IMR-90 (cell line): ENCODE measurements at regions not wholly inside any gene's neighbourhood (a gene's known extent, or its start where the extent isn't known, plus 50 kb on each side); places are given as distances from the start of the nearest gene placed in this dataset.

Experiments
- ATAC-seq: fragments of 200-7000 bp; cut with Tn5 transposase; 2 replicates; pipeline ENCODE4 v1.9.1; 2020; ENCODE audit warnings: low read depth, mild to moderate bottlenecking, moderate library complexity
- BruUV-seq: library from RNA; stranded (reverse); fragments of 400-500 nt; replicated peaks from 2 replicates; lab custom pipeline; 2021; lab: Mats Ljungman, UMichigan
- CTCF ChIA-PET: fragments of 300-600 bp; formaldehyde crosslinking; extraction: SDS; loops from one replicate; lab custom pipeline; 2021; ENCODE audit warnings: antibody characterized with exemption; lab: Yijun Ruan, JAX
- POLR2A ChIA-PET: fragments of 300-600 bp; sonication (Branson Sonifier 250); formaldehyde crosslinking; loops from one replicate; lab custom pipeline; 2022; ENCODE audit warnings: antibody characterized with exemption; ENCODE audit not compliant: unreplicated experiment; lab: Charles Lee
- DNase-seq: peaks from one replicate; pipeline ENCODE4 v3.0.0; 2013
- H2AFZ ChIP-seq: replicated peaks from 2 replicates; pipeline ENCODE3; 2013; ENCODE audit warnings: low read length, mild to moderate bottlenecking; ENCODE audit not compliant: poor library complexity
- H2AK5ac ChIP-seq: 2 replicates; pipeline ENCODE4 v1.6.1; 2013; ENCODE audit warnings: low read depth, low read length, inconsistent platforms
- H2AK9ac ChIP-seq: replicated peaks from 2 replicates; pipeline ENCODE3; 2013; ENCODE audit warnings: mild to moderate bottlenecking, low read depth, low read length, moderate library complexity; ENCODE audit not compliant: poor library complexity
- H2BK120ac ChIP-seq: 2 replicates; pipeline ENCODE4 v1.6.1; 2013; ENCODE audit warnings: low read depth, low read length, inconsistent platforms
- H2BK15ac ChIP-seq: 3 replicates; pipeline ENCODE4 v1.6.1; 2013; ENCODE audit warnings: low read depth, low read length, inconsistent platforms
- H2BK20ac ChIP-seq: 2 replicates; pipeline ENCODE4 v1.6.1; 2013; ENCODE audit warnings: low read depth, mild to moderate bottlenecking, inconsistent platforms, low read length, moderate library complexity
- H2BK5ac ChIP-seq: 2 replicates; pipeline ENCODE4 v1.6.1; 2013; ENCODE audit warnings: mild to moderate bottlenecking, low read depth, low read length, inconsistent platforms; ENCODE audit not compliant: poor library complexity, severe bottlenecking
- H3K14ac ChIP-seq: replicated peaks from 2 replicates; pipeline ENCODE4 v1.6.1; 2013; ENCODE audit warnings: low read depth, low read length, inconsistent platforms
- H3K18ac ChIP-seq: 2 replicates; pipeline ENCODE4 v1.6.1; 2013; ENCODE audit warnings: low read depth, low read length, control low read depth
- H3K23ac ChIP-seq: 2 replicates; pipeline ENCODE4 v1.6.1; 2013; ENCODE audit warnings: low read depth, low read length, inconsistent platforms
- H3K27ac ChIP-seq: 2 replicates; pipeline ENCODE4 v1.5.1; 2013; ENCODE audit warnings: mild to moderate bottlenecking, control low read depth, low read length; ENCODE audit not compliant: insufficient read depth
- H3K27me3 ChIP-seq: 2 replicates; pipeline ENCODE4 v1.6.1; 2013; ENCODE audit warnings: low read length; ENCODE audit not compliant: control insufficient read depth, insufficient read depth
- H3K36me3 ChIP-seq: 2 replicates; pipeline ENCODE4 v1.6.1; 2013; ENCODE audit warnings: low read length, mixed read lengths; ENCODE audit not compliant: control insufficient read depth, insufficient read depth
- H3K4ac ChIP-seq: 2 replicates; pipeline ENCODE4 v1.6.1; 2013; ENCODE audit warnings: low read depth, low read length, inconsistent platforms
- H3K4me1 ChIP-seq: 2 replicates; pipeline ENCODE4 v1.6.1; 2013; ENCODE audit warnings: low read length, mixed read lengths; ENCODE audit not compliant: control insufficient read depth, insufficient read depth
- H3K4me2 ChIP-seq: 2 replicates; pipeline ENCODE4 v1.6.1; 2013; ENCODE audit warnings: low read depth, mild to moderate bottlenecking, control low read depth, low read length, moderate library complexity
- H3K4me3 ChIP-seq: 2 replicates; pipeline ENCODE4 v1.5.1; 2013; ENCODE audit warnings: low read depth, mild to moderate bottlenecking, control low read depth, low read length, moderate library complexity; ENCODE audit not compliant: insufficient read depth
- H3K56ac ChIP-seq: 2 replicates; pipeline ENCODE4 v1.6.1; 2013; ENCODE audit warnings: low read length, inconsistent platforms; ENCODE audit not compliant: insufficient read depth; ENCODE audit errors: extremely low read depth
- H3K79me1 ChIP-seq, 2 experiments: 2 replicates each; pipeline ENCODE4 v1.6.1; 2013; ENCODE audit warnings: low read length in 2 of 2, inconsistent platforms in 1 of 2, low read depth in 1 of 2
- H3K9ac ChIP-seq: 2 replicates; pipeline ENCODE4 v1.6.1; 2013; ENCODE audit warnings: low read depth, low read length, control low read depth
- H3K9me1 ChIP-seq: 2 replicates; pipeline ENCODE4 v1.6.1; 2013; ENCODE audit warnings: low read length, inconsistent platforms; ENCODE audit not compliant: insufficient read depth
- H3K9me3 ChIP-seq: 2 replicates; pipeline ENCODE4 v1.6.1; 2013; ENCODE audit warnings: low read length; ENCODE audit not compliant: control insufficient read depth, insufficient read depth
- H4K20me1 ChIP-seq: 2 replicates; pipeline ENCODE4 v1.6.1; 2013; ENCODE audit warnings: low read length, inconsistent platforms; ENCODE audit not compliant: insufficient read depth
- H4K5ac ChIP-seq: 2 replicates; pipeline ENCODE4 v1.6.1; 2013; ENCODE audit warnings: mild to moderate bottlenecking, low read depth, low read length, control low read depth
- H4K8ac ChIP-seq, 2 experiments: 2 replicates each; pipeline ENCODE4 v1.6.1; 2013; ENCODE audit warnings: low read depth in 2 of 2, low read length in 2 of 2, control low read depth in 1 of 2, inconsistent platforms in 1 of 2
- H4K91ac ChIP-seq: 2 replicates; pipeline ENCODE4 v1.6.1; 2013; ENCODE audit warnings: low read depth, low read length, inconsistent platforms; ENCODE audit not compliant: insufficient read depth
- BHLHE40 ChIP-seq: fragments of 150-350 bp; IDR thresholded peaks from 2 replicates; pipeline ENCODE4 v1.6.1; 2016; ENCODE audit warnings: mild to moderate bottlenecking, low read depth, low read length
- CEBPB ChIP-seq: IDR thresholded peaks from 2 replicates; pipeline ENCODE4 v1.6.1; 2012; ENCODE audit warnings: low read depth, low read length, improper control_type of control experiment
- CHD1 ChIP-seq: IDR thresholded peaks from 2 replicates; pipeline ENCODE4 v1.6.1; 2012; ENCODE audit warnings: low read depth, low read length, improper control_type of control experiment
- ELK1 ChIP-seq: fragments of 150-350 bp; IDR thresholded peaks from 2 replicates; pipeline ENCODE4 v1.6.1; 2016; ENCODE audit warnings: low read depth, mild to moderate bottlenecking, low read length, moderate library complexity, borderline replicate concordance
- MAFK ChIP-seq: IDR thresholded peaks from 2 replicates; pipeline ENCODE4 v1.6.1; 2012; ENCODE audit warnings: low read depth, low read length, improper control_type of control experiment
- MAZ ChIP-seq: IDR thresholded peaks from 2 replicates; pipeline ENCODE4 v1.6.1; 2012; ENCODE audit warnings: low read depth, mild to moderate bottlenecking, low read length, improper control_type of control experiment, moderate library complexity, borderline replicate concordance
- NFE2L2 ChIP-seq: fragments of 150-350 bp; IDR thresholded peaks from 2 replicates; pipeline ENCODE4 v1.6.1; 2016; ENCODE audit warnings: low read depth, mild to moderate bottlenecking, low read length
- POLR2A ChIP-seq: IDR thresholded peaks from 2 replicates; pipeline ENCODE4 v1.6.1; 2012; ENCODE audit warnings: mild to moderate bottlenecking, low read depth, low read length
- SMC3 ChIP-seq: fragments of 150-350 bp; IDR thresholded peaks from 2 replicates; pipeline ENCODE4 v1.6.1; 2016; ENCODE audit warnings: low read depth, mild to moderate bottlenecking, antibody characterized with exemption, low read length, moderate library complexity
- USF2 ChIP-seq: fragments of 150-350 bp; IDR thresholded peaks from 2 replicates; pipeline ENCODE4 v1.6.1; 2017; ENCODE audit warnings: mild to moderate bottlenecking, antibody characterized with exemption, low read length, low read depth
- WGBS, 2 experiments: methylation state at CpG; one replicate each; pipeline versions ENCODE4 v1.1.5 to v1.1.7; 2013; ENCODE audit warnings: missing lambda C conversion rate in 2 of 2; ENCODE audit not compliant: insufficient read length in 1 of 2; ENCODE audit errors: extremely low coverage in 2 of 2; 5-methylcytosine and 5-hydroxymethylcytosine counted together
- dilution Hi-C: fragments of 300-500 bp; cut with HindIII; formaldehyde crosslinking; loops from one replicate; pipeline ENCODE4 v1.14.3; 2018; ENCODE audit warnings: low sequenced_read_pairs; ENCODE audit not compliant: unreplicated experiment
- in situ Hi-C: fragments of 300-500 bp; cut with MboI; formaldehyde crosslinking; loops from 3 replicates; pipeline ENCODE4 v1.14.3; 2019; ENCODE audit warnings: low sequenced_read_pairs, inconsistent platforms, mixed read lengths
- intact Hi-C: fragments of 100-400 bp; cut with micrococcal nuclease; formaldehyde crosslinking; loops from 2 replicates; pipeline ENCODE4 v1.10.0; 2022

GRCh38 chr5:91703128-91703527, 320.0 kb upstream of the ARRDC3 start:
- in situ Hi-C loops (no loop called here), dilution Hi-C loops (no loop called here), intact Hi-C loops (no loop called here)
- Histone ChIP-seq H4K91ac (no peak overlapping the region), H3K23ac (no peak overlapping the region), H3K9me3 (no peaks in the 10 kb centered on the region), H2BK15ac (no peak overlapping the region), H3K36me3 (no peaks in the 10 kb centered on the region), H4K5ac (no peak overlapping the region), H2AFZ (no peak overlapping the region), H3K14ac (no peak overlapping the region), H3K56ac (no peak overlapping the region), H4K20me1 (no peaks in the 10 kb centered on the region), H3K27me3 (no peaks in the 10 kb centered on the region), H3K9me1 (no peaks in the 10 kb centered on the region), H2BK20ac (no peak overlapping the region), H3K79me1 (no peaks in the 10 kb centered on the region), H3K4ac (no peak overlapping the region), H2BK120ac (no peak overlapping the region), H3K4me1 (no peaks in the 10 kb centered on the region), H2BK5ac (no peak overlapping the region), H3K18ac (no peak overlapping the region), H3K4me2 (no peak overlapping the region), H2AK9ac (no peak overlapping the region), H3K27ac (no peak overlapping the region), H3K4me3 (no peak overlapping the region), H4K8ac (no peak overlapping the region), H2AK5ac (no peak overlapping the region), H3K9ac (no peak overlapping the region)
- ChIA-PET CTCF (no interaction called here), POLR2A (no interaction called here)
- TF ChIP-seq CHD1: no peak
- TF ChIP-seq USF2: no peak
- no peak for TF ChIP-seq MAZ
- no peak for TF ChIP-seq CEBPB
- TF ChIP-seq SMC3: no peak
- no peak for TF ChIP-seq NFE2L2
- TF ChIP-seq BHLHE40: no peak
- no peak for TF ChIP-seq ELK1
- no peak for TF ChIP-seq POLR2A
- TF ChIP-seq MAFK: no peak
- BruUV-seq: no TSS peak
- no peak for DNase-seq
- no peak for ATAC-seq
- WGBS, 2 experiments: no CpG with 5 or more reads among the region's 2 CpGs
